Stimulated activated CD8-positive, alpha-beta memory T cell treated with anti-CD3 and anti-CD28 coated beads, Interleukin-7, amount 100 ng/mL, for 1 hour (primary cell): ENCODE measurements at regions not wholly inside any gene's neighbourhood (a gene's known extent, or its start where the extent isn't known, plus 50 kb on each side); places are given as distances from the start of the nearest gene placed in this dataset.
"Not testable (repeated sequence)": the region's sequence is repeated elsewhere in the genome, so short reads cannot be mapped to it uniquely, and the experiment has no call there.

Experiments used
- DNase-seq, 2 donors: peaks; one replicate each; pipeline ENCODE4 v3.0.0-alpha.2; 2020; ENCODE audit warnings: low read depth in 2 of 2

GRCh38 chr12:47610686-47611252 is 95.1 kb downstream of the RPAP3 start:
- DNase-seq, result no peak

DNA sequence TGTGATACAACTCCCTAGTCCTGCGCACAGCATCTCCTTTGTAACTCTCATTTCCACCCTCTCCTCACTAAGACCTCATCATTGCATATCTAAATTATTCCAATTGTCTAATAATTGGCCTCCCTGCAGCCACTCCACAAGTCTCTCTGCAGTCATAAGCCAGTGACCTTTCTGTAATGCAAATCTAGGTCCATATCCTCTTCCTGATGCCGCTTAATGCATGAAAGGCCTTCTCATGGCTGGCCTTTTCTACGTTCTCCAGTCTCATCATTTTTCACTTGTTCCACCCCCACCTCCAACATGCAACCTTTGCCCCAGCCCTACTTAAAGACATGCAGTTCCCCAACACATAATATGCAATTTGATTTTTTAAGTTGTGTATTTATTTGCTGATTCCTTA is 96.0 kb downstream of the RPAP3 start:
- DNase-seq, result no peak

DNA sequence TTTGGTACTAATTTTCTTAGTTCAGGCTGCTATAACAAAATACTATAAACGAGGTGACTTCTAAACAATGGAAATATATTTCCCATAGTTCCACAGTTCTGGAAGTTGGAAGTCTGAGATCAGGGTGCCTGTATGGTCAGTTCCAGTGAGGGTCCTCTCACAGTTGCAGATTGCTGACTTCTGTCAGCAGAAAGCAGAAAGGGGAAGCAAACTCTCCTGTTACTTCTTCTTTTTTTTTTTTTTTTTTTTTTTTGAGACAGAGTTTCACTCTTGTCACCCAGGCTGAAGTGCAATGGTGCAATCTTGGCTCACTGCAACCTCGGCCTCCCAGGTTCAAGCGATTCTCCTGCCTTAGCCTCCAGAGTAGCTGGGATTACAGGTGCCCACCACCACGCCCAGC is 97.2 kb downstream of the RPAP3 start:
- not testable (repeated sequence) for DNase-seq

DNA sequence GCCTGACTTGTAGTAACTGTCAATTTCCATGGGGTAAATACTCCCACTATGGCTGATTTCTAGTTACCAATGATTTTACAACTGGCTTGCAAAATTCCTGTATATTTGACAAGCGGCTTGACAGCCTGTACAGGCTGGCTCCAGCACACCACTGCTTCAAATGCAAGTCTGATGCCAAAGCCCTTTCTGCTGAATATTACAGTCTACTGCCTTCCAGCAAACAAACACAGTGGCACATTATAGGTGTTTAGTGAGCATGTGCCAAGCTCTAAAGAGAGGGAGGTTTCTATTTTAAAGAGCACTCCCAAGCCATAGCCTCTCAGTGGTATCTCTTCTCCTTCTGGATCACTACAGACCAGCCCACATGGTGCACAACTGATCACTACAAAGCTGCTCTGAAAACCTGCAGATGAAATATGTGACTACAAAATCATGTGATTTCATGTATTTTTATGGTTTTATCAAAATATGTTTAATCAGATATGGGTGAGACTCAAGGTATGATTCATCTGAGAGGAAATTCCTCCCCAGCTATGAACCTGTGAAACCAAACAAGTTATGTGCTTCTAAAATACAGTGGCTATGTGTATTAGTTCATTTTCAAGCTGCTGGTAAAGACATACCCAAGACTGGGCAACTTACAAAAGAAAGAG is 101.5 kb downstream of the RPAP3 start:
- DNase-seq, result no peak

DNA sequence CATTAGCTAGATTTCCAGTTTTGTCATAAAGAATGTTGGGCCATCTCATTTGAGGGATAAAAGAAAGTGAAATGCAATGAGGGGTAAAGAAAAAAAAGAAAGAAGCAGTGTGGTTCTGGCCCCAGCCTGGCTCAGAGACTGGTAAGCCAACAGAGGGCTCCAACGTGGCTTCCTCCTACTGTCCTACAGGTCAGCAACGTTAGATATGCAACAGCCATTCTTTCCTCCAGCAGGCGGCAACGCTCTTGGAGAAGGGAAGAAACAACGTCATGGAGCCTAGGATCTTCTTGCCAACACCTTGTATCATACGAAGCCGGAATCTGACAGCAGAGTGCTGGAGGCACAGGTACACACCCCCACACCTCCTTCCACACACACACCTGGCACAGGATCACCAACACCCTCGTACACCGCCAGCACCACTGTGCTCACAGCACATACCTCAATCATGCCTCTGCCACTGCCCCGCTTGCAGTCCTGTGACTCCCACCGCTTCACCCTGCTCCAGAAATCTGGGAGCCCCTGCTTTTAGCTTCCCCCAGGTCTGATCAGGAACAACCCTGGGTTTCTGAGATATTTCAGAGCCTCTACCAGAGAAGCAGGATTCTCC is 102.8 kb downstream of the RPAP3 start:
- no peak for DNase-seq

- no peak for DNase-seq
Observed at GRCh38 chr12:47602325-47602724, 103.5 kb downstream of the RPAP3 start.

- DNase-seq, result no peak
Observed at GRCh38 chr12:47601071-47601470, 104.8 kb downstream of the RPAP3 start.

DNA sequence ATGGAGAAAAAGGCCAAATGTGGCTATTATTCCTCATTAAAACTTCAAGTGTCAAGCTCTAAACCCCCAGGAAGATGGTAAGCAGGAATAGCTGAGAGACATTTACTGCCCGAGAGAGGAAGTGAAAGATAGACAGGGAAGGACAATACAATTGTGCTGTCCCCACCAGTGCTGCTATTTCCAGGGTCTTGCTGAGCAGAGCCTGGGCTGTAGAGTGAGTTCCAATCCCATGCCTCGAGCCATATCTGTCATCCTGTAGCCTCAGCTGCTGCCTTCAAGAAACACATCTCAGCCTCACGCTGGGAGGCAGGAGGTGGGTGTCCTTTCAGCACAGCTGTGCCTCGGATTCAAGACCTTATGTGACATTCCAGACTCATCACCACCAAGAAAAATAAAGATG is 114.0 kb downstream of the RPAP3 start:
- no peak for DNase-seq

- no peak for DNase-seq
Observed at GRCh38 chr12:47591361-47591791, 114.5 kb downstream of the RPAP3 start.

DNA sequence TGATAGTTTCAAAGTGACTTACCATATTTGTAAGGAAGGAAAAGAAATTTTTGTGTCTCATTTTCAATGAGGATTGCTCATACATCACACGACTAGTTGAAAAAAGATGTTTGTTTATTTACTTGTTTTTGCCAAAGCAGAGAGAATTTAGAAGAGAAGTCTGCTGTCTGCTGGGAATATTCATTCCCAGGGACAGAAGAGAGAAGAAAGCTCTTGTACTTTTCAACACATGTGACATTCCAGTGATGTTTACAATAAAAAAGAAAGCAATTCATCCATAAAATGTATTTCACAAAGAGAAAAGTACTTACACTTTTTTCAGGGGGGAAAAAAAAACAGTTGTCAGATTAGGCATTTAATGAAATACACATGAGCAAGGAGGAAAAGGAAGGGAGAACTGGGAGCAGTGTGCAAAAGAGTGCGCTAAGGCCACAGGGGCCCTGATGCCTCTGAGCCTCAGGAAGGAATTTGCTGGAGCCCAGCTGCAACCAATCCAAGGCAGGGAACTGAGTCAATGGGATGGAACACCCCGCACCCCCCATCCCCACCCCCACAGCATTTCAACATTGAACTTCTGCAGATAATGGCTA is 115.0 kb downstream of the RPAP3 start:
- no peak for DNase-seq

- no peak for DNase-seq
Observed at GRCh38 chr12:47586952-47587669, 118.7 kb downstream of the RPAP3 start.

DNA sequence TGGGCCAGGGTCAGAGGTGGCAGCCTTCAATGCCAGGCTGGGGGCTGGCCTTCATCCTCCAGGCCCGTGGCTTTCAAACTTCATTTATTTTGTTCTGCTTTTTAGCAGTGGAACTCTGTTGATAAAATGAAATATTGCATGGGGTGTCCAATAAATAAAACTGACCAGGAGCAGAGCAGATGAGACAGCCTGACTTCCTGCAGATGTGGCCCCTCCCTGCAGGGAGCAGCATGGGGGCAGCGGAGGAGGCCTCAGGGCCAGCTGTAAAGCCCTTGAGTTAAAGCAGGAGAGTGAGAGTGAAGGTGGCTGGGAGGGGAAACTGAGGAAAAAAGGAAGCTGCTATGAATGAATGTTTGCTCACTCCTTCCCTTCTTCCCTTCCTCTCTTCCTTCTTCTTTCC is 120.3 kb downstream of the RPAP3 start:
- no peak for DNase-seq

DNA sequence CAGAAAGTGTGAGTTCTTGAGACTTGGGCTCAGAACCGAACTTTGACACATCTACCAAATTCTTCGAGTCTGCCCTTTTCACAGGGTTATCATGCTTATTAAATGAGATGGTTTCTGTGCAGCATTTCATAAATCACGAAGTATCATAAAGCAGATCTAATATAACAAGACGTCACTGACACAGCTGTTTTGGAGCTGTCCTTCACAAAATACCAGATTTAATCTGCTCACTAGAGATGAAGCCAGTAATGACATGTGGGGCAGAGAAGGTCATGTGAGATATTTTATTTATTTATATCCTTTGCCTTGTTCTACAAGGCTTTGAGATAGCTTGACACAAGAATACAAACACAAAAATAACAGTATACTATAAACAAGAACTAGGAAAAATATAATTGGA is 127.0 kb downstream of the RPAP3 start:
- DNase-seq, result no peak

GRCh38 chr12:47577206-47577989 is 128.4 kb downstream of the RPAP3 start:
- DNase-seq, result no peak

- no peak for DNase-seq
Observed at GRCh38 chr12:47576289-47576945, 129.4 kb downstream of the RPAP3 start.

GRCh38 chr12:47574252-47575021 is 131.4 kb downstream of the RPAP3 start:
- no peak for DNase-seq

DNA sequence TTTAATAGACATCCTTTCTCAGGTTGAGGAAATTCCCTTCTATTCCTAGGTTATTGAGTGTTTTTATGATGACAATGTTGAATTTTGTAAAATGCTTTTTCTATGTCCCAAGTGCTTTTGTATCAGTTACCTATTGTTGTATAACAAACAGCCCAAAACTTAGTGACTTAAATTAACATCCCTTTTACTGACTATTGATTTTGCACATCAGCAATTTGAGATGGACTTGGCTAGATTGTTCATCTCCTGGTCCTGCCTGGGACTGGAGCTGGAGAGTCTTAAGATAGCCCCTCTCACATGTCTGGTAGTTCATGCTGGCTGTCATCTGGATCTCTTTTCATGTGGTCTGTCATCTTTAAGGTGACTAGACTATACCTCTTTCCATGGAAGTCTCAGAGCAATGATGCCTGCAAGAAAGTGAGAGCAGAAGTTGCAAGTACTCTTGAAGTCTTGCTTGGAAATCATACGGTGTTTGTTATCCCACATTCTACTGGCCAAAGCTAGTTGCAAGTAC is 132.6 kb downstream of the RPAP3 start:
- no peak for DNase-seq

GRCh38 chr12:47570151-47570550 is 135.7 kb downstream of the RPAP3 start:
- no peak for DNase-seq

GRCh38 chr12:47562201-47562600 is 143.6 kb downstream of the RPAP3 start:
- DNase-seq, result no peak

DNA sequence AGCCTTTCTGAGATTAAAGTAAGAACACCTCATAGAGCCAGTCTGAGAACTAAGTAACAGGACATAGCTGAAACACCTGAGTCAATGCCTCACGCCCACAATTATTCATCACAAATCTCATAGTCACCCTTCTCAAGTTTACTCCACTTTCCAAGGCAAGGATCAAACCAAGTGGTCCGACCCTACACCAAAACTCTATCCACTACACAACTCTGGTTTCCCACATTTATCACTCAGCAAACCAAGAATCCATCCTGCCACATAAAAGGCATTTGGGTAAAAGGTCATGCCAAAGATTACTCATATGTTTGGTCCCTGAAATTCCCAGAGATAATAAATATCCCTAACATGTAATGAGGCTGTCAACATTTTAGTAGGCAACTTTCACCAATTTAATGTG is 144.1 kb downstream of the RPAP3 start:
- DNase-seq, result no peak
